GM19463 (cell line): ENCODE measurements at regions not wholly inside any gene's neighbourhood (a gene's known extent, or its start where the extent isn't known, plus 50 kb on each side); places are given as distances from the start of the nearest gene placed in this dataset.

Experiments
- ATAC-seq: cut with Tn5 transposase; IDR thresholded peaks from one replicate; pipeline ENCODE4 v1.9.1; 2021; ENCODE audit warnings: mild to moderate bottlenecking, moderate library complexity; ENCODE audit not compliant: unreplicated experiment

DNA sequence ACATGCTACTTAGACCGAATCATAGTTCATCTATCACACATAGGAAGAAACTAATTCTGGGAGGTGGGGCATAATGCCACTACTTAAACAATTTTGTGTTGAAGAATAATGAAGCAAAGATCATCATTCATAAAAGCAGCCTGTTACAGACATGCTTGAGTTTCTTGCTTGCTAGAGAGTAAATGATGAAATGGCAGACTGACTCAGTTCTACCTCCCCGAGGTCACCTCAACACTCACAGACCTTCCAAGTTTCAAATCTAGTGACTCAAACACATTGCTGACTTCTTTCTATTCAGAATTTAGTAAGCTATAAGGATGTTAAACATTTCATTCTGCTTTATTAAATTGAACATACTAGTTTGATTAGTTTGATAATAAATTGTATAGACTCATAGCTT is 636.5 kb upstream of the FRG1 start:
- ATAC-seq, result no peak

DNA sequence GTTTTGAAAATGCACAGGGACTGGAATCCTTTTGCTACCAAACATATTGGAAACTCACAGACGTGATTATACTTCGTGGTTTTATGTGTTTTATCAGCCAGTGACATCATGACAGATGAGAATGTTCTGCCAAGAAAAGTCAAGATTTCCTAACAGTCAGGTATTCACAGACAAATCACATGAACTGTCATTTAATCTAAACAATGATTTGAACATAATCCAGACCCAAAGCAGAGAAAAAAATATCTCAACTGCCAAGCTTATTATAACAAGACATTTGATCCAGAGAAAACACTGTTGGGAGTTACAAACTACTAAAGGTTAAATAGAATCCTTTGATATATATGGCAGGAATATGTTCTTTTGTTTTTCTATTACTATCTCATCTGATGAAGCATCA is 635.9 kb upstream of the FRG1 start:
- ATAC-seq, result no peak

DNA sequence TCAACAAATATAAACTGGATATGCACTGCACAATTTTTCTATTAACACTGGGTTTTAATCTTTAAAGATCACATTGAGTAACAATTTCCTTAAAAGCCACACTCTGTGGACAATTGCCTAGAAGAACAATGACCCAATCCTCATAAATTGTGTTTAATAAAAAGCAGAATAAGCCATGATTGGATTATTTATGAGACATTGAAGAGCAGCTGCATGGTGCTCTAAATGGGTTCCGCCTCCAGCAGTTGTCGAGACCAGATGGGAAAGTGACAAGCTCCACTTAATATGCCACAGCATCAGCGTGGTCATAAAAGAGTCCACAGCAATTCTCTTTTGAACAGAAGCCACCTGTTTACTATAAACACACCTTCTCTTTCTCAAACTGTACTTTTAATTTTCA is 635.2 kb upstream of the FRG1 start:
- no peak for ATAC-seq

DNA sequence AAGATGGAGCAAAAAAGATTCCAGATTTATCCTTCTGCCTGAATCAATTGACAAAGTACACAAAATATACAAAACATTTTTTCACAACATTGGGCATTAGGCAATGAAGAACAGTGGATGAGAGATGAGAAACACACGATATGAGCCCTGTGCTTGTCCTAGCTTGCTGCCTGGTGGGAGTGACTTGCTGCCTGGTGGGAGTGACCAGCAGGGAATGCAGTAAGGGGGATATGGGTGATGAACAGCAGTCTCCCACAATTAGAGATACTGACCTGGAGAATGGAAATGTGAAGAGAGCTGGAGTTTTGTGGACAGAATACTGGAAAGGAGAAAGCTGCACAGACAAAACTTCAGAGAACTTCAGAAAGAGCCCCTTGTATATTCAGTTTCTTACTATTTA is 629.4 kb upstream of the FRG1 start:
- no peak for ATAC-seq

DNA sequence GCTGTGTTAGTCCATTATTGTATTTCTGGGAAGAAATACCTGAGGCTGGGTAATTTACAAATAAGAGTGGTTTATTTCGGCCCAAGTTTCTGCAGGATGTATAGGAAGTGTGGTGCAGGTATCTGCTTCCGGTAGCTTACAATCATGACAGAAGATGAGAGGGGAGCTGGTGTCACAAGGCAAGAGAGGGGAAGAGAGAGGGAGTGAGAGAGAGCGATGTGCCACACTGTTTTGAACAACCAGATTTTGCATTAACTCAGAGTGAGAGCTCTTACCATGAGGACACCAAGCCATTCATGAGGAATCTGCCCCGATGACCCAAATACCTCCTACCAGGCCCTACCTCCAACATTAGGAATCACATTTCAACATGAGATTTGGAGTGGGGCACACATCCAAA is 627.6 kb upstream of the FRG1 start:
- no peak for ATAC-seq

DNA sequence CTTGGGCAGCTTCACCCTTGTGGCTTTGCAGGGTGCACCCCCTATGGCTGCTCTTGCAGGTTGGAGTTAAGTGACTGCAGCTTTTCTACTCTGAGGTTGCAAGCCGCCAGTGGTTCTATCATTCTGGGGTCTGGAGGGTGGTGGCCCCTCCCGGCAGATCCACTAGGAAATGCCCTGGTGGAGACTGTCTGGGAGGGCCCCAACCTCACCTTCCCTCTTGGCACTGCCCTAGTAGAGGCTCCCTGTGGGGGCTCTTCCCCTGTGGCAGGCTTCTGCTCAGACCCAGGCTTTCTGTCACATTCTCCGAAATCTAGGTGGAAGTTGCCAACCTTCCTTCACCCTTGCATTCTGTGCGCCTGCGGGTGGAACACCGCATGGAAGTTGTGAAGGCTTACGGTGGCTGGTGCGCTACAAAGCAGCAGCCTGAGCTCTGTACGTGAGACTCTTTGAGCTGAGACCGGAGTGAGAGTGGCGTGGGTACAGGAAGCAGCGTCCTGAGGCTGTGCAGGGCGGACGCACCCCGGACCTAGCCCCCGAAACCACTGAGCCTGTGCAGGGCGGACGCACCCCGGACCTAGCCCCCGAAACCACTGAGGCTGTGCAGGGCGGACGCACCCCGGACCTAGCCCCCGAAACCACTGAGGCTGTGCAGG is 626.7 kb upstream of the FRG1 start:
- no peak for ATAC-seq

- ATAC-seq, result no peak
Measured at GRCh38 chr4:189322426-189322825, 618.2 kb upstream of the FRG1 start.

DNA sequence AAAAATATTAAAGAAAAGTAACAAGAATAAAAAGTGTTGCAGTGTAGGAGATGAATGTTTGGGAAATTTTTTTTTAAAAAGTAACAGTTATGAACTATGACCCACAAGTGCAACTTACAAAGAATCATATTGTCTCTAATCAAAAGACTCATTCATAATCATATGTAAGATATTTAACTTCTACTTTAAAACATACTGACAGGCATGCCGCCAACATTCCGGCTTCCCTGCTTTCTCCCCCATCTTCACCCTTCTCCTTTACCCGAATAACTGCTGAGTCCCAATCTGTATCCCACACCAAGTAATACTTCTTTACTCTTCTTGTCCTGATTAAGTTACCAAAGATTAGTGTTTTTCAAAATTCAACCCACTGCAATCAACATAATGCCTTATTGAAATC is 598.8 kb upstream of the FRG1 start:
- ATAC-seq, result no peak

DNA sequence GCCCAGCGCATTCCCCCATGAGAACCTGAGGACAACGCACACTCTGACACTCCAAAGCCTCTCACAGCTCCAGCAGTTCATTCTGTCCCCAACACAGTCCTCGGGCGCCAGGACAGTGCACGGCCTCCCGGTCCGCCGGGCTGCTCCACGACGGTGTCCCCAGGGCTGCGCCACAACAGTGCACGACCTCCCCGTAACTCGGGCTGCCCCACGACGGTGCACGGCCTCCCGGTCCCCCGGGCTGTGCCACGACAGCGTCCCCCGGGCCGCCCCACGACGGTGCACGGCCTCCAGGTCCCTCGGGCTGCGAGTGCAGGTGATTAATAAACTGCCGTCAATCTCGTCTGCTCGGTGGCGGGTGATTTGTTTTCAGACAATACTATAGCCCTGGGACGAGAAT is 585.1 kb upstream of the FRG1 start:
- ATAC-seq, result no peak

DNA sequence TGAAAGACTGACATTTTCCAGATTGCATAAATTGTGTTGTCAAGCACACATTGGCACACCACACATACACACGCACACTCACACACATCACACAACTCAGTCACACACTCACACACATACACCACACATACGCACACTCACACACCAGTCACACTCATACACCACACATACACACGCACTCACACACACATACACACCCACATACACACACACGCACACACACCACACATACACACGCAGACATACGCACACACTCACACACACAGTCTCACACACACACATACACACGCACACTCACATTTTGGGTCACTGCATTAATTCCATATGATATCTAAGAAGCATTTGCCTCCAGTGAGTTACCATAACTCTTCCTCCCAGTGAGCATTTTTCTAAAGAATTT is 578.3 kb upstream of the FRG1 start:
- ATAC-seq, result no peak

DNA sequence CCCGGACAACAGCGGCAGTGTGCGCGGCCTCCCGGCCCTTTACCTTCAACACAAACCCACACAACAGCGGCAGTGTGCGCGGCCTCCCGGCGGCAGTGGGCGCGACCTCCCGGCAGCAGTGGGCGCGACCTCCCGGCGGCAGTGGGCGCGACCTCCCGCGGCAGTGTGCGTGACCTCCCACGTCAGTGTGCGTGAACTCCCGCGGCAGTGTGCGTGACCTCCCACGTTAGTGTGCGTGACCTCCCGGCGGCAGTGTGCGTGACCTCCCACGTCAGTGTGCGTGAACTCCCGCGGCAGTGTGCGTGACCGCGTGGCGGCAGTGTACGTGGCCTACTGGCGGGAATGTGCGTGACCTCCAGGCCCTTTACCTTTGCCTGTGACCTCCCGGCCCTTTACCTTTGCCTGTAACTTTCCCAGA is 576.6 kb upstream of the FRG1 start:
- ATAC-seq, result no peak

DNA sequence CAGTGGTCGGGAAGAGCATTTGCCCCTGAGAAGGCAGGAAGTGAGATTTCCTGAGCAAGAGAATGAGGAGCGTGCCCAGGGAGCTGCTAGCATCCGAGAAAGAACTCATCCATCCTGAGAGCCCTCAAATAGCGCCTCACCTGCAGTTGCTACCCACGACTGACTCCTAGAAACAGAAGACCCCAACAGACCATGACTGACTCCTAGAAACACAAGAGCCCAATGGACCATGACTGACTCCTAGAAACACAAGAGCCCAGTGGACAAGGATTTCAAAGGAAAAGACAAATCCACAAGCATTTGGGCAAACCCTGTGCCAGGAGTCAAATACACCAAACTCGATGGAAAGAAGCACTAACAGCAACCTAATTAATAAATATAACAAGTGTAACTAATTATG is 575.2 kb upstream of the FRG1 start:
- no peak for ATAC-seq

- ATAC-seq, result no peak
Measured at GRCh38 chr4:189367832-189368231, 572.8 kb upstream of the FRG1 start.

- ATAC-seq, result no peak
Measured at GRCh38 chr4:189374176-189374575, 566.5 kb upstream of the FRG1 start.

- ATAC-seq, result no peak
Measured at GRCh38 chr4:189376901-189377300, 563.8 kb upstream of the FRG1 start.

DNA sequence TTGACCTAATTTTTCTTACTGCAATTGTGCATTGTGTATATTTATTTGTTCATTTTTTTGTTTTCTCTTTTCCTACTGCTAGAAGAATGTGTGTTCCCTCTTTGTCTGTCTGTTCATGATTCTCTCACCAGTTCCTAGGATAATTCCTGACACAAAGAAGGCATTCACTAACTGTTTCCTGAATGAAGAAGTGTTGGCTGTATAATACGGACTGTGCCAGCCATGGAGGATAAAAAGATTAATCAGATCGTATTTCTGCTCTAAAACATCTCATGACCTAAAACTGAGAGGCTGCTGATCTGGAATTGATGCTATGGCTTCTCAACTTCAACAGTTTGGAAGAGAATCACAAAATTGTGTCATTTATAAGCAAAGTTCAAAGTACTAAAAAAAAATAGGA is 563.1 kb upstream of the FRG1 start:
- no peak for ATAC-seq

DNA sequence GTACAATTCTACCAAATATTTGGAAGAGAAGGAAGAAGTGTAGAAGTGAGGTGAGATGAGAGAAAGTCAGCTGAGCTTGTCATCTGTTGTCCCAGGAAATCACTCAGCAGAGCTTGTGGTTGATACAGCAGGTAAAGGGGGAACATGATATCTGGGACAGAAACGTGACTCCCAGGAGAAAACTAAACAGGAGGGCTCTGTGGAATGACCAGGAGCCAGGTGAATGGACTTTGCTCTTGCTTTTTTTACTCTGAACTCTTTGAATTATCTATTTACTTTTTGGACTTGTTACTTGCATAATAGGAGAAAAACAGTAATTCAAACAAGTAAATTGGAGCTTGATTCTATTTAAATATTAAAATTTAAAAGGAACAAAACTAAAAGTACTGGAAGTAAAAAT is 555.6 kb upstream of the FRG1 start:
- no peak for ATAC-seq

- ATAC-seq, result no peak
Measured at GRCh38 chr4:189385579-189385978, 555.1 kb upstream of the FRG1 start.

- ATAC-seq, result no peak
Measured at GRCh38 chr4:189396435-189396834, 544.2 kb upstream of the FRG1 start.

DNA sequence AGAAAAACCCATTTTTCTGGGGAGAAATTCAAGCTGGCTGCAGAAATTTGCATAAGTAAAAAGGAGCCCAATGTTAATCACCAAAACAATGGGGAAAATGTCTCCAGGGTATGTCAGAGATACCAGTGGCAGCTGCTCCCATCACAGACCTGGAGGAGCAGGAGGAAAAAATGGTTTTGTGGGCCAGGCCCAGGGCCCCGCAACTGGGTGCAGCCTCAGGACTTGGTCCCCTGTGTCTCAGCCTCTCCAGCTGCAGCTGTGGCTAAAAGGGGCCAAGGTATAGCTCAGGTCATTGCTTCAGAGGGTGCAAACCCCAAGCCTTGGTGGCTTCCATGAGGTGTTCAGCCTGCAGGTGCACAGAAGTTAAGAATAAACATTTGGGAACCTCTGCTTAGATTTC is 536.4 kb upstream of the FRG1 start:
- no peak for ATAC-seq

GRCh38 chr4:189409158-189409557 is 531.5 kb upstream of the FRG1 start:
- ATAC-seq, result no peak

DNA sequence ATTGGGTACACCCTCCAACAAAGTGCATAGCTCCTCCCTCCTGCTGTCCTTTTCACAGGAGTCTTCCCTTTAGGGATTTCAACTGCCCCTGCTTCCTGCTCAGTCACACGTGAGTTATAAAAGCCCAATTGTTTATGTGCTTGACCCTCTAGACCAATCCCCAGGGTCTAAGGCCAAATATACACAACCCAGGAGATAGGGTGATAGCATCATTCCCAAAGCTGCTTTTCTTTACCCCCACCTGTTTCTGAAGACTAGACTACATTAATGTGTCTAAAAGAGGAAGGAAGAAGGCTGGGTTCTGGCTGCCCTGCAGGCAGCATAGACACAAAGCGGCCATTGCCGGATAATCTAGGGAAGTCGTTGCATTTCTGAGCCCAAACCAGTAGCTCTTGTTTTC is 526.7 kb upstream of the FRG1 start:
- no peak for ATAC-seq

GRCh38 chr4:189420572-189420971 is 520.1 kb upstream of the FRG1 start:
- no peak for ATAC-seq

- no peak for ATAC-seq
Measured at GRCh38 chr4:189436207-189436606, 504.5 kb upstream of the FRG1 start.
